ENCODE measurements at regions not wholly inside any gene's neighbourhood (a gene's known extent, or its start where the extent isn't known, plus 50 kb on each side); places are given as distances from the start of the nearest gene placed in this dataset.

GRCh38 chr18:68263481-68263880, 451.4 kb downstream of the TMX3 start:
- no peak for TF ChIP-seq YY1 (IDR thresholded peaks at IDR 0.05)
- no peak for TF ChIP-seq JUND (IDR thresholded peaks at IDR 0.05)
- TF ChIP-seq, protein P1, sequence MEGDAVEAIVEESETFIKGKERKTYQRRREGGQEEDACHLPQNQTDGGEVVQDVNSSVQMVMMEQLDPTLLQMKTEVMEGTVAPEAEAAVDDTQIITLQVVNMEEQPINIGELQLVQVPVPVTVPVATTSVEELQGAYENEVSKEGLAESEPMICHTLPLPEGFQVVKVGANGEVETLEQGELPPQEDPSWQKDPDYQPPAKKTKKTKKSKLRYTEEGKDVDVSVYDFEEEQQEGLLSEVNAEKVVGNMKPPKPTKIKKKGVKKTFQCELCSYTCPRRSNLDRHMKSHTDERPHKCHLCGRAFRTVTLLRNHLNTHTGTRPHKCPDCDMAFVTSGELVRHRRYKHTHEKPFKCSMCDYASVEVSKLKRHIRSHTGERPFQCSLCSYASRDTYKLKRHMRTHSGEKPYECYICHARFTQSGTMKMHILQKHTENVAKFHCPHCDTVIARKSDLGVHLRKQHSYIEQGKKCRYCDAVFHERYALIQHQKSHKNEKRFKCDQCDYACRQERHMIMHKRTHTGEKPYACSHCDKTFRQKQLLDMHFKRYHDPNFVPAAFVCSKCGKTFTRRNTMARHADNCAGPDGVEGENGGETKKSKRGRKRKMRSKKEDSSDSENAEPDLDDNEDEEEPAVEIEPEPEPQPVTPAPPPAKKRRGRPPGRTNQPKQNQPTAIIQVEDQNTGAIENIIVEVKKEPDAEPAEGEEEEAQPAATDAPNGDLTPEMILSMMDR (IDR thresholded peaks at IDR 0.05; ENCODE audit: low read depth, low read length, missing input control), result no peak
- TF ChIP-seq RAD21 (IDR thresholded peaks at IDR 0.05), result no peak
- no peak for TF ChIP-seq MAX (IDR thresholded peaks at IDR 0.05)
- TF ChIP-seq SP1 (IDR thresholded peaks at IDR 0.05), result no peak
- TF ChIP-seq ZBTB33 (IDR thresholded peaks at IDR 0.05), result no peak
- TF ChIP-seq HNF4A (conservative IDR thresholded peaks at IDR 0.05), result no peak
- no peak for TF ChIP-seq FOXA1 (IDR thresholded peaks at IDR 0.05)
- no peak for TF ChIP-seq HNF4G (IDR thresholded peaks at IDR 0.05)
- no peak for TF ChIP-seq GABPA (IDR thresholded peaks at IDR 0.05 in 1 of 2, conservative IDR thresholded peaks at IDR 0.05 in 1 of 2)
- DNase-seq (ENCODE audit: low spot score), result no peak
- no peaks in the 10 kb centered on the region for H3K27me3 ChIP-seq (ENCODE audit: control insufficient read depth in 4 of 4, insufficient read depth in 4 of 4, low read length in 3 of 4)
- 78% methylated on average over 5 of the region's 5 CpGs for WGBS
- H3K36me3 ChIP-seq (ENCODE audit: control insufficient read depth in 4 of 4, insufficient read depth in 3 of 4, low read depth in 1 of 4, low read length in 3 of 4), result no peaks in the 10 kb centered on the region
- no peak overlapping the region for H3K27ac ChIP-seq (ENCODE audit: low read depth in 1 of 2, low read length in 2 of 2)
- no peaks in the 10 kb centered on the region for H3K9me3 ChIP-seq (ENCODE audit: control insufficient read depth in 4 of 4, low read length in 3 of 4)
- H3K4me3 ChIP-seq (ENCODE audit: low read depth in 1 of 3, low read length in 3 of 3), result no peak overlapping the region
- H3K4me1 ChIP-seq (ENCODE audit: control insufficient read depth in 4 of 4, insufficient read depth in 4 of 4, low read length in 3 of 4), result no peaks in the 10 kb centered on the region
- no peak overlapping the region for H3K9ac ChIP-seq (ENCODE audit: low read depth in 1 of 2, low read length in 2 of 2)

DNA sequence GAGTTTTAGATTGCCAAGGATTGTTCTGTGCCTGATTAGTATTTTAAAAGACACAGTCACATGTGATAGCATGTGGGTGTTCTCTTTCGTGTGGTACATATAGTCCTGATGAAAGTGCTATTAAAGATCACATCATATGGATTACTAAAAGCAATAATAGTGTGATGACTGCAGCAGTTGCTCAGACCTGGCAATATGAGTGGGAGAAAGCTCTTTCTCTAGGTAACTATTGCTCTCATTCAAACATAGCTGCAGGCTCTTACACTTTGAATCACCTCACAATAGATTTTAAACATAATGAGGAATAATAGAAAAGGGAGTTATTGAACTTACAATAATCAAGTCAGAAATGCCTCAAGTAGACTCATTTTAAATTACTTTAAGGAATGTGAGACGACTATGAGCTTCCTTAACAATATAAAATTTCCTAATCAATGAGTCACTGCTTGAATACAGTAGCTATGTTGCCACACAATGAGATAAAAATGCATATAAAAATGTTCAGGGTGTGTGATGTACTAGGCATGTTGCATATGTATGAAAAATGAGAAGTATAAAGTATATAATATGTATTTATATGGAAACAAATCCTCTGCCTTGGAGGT, 452.1 kb downstream of the TMX3 start:
- Histone ChIP-seq H3K9me3 (ENCODE audit: control insufficient read depth in 4 of 4, low read length in 3 of 4) (no peaks in the 10 kb centered on the region), H3K4me3 (ENCODE audit: low read depth in 1 of 3, low read length in 3 of 3) (no peak overlapping the region), H3K27ac (ENCODE audit: low read depth in 1 of 2, low read length in 2 of 2) (no peak overlapping the region), H3K4me1 (ENCODE audit: control insufficient read depth in 4 of 4, insufficient read depth in 4 of 4, low read length in 3 of 4) (no peaks in the 10 kb centered on the region), H3K27me3 (ENCODE audit: control insufficient read depth in 4 of 4, insufficient read depth in 4 of 4, low read length in 3 of 4) (no peaks in the 10 kb centered on the region), H3K36me3 (ENCODE audit: control insufficient read depth in 4 of 4, insufficient read depth in 3 of 4, low read depth in 1 of 4, low read length in 3 of 4) (no peaks in the 10 kb centered on the region), H3K9ac (ENCODE audit: low read depth in 1 of 2, low read length in 2 of 2) (no peak overlapping the region)
- TF ChIP-seq, protein P1 (IDR thresholded peaks at IDR 0.05; ENCODE audit: low read depth, low read length, missing input control), result no peak
- TF ChIP-seq ZBTB33 (IDR thresholded peaks at IDR 0.05), result no peak
- TF ChIP-seq, protein P2, sequence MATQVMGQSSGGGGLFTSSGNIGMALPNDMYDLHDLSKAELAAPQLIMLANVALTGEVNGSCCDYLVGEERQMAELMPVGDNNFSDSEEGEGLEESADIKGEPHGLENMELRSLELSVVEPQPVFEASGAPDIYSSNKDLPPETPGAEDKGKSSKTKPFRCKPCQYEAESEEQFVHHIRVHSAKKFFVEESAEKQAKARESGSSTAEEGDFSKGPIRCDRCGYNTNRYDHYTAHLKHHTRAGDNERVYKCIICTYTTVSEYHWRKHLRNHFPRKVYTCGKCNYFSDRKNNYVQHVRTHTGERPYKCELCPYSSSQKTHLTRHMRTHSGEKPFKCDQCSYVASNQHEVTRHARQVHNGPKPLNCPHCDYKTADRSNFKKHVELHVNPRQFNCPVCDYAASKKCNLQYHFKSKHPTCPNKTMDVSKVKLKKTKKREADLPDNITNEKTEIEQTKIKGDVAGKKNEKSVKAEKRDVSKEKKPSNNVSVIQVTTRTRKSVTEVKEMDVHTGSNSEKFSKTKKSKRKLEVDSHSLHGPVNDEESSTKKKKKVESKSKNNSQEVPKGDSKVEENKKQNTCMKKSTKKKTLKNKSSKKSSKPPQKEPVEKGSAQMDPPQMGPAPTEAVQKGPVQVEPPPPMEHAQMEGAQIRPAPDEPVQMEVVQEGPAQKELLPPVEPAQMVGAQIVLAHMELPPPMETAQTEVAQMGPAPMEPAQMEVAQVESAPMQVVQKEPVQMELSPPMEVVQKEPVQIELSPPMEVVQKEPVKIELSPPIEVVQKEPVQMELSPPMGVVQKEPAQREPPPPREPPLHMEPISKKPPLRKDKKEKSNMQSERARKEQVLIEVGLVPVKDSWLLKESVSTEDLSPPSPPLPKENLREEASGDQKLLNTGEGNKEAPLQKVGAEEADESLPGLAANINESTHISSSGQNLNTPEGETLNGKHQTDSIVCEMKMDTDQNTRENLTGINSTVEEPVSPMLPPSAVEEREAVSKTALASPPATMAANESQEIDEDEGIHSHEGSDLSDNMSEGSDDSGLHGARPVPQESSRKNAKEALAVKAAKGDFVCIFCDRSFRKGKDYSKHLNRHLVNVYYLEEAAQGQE (IDR thresholded peaks at IDR 0.05), result no peak
- TF ChIP-seq NR2F2 (IDR thresholded peaks at IDR 0.05), result no peak
- TF ChIP-seq MAX (IDR thresholded peaks at IDR 0.05), result no peak
- no peak for TF ChIP-seq ATF3 (IDR thresholded peaks at IDR 0.05)
- no peak for TF ChIP-seq HNF4G (IDR thresholded peaks at IDR 0.05)
- TF ChIP-seq RXRA (IDR thresholded peaks at IDR 0.05), result no peak
- TF ChIP-seq EGR1 (IDR thresholded peaks at IDR 0.05; ENCODE audit: low read depth in 2 of 2), result no peak
- no peak for TF ChIP-seq HNF4A (conservative IDR thresholded peaks at IDR 0.05)
- TF ChIP-seq TAF1 (conservative IDR thresholded peaks at IDR 0.05), result no peak
- no peak for TF ChIP-seq SP1 (IDR thresholded peaks at IDR 0.05)
- no peak for TF ChIP-seq FOXA1 (IDR thresholded peaks at IDR 0.05)
- no peak for TF ChIP-seq RAD21 (IDR thresholded peaks at IDR 0.05)
- TF ChIP-seq FOXA2 (IDR thresholded peaks at IDR 0.05), result no peak
- WGBS, result 43% methylated on average over 2 of the region's 2 CpGs
- DNase-seq (ENCODE audit: low spot score), result no peak

All from liver (tissue), 8 donors.